Sigmoid colon (tissue), 6 donors: ENCODE measurements at regions not wholly inside any gene's neighbourhood (a gene's known extent, or its start where the extent isn't known, plus 50 kb on each side); places are given as distances from the start of the nearest gene placed in this dataset.

Source experiments
- DNase-seq: peaks from one replicate; pipeline ENCODE4 v3.0.0-alpha.2; 2019
- H3K27ac ChIP-seq, 4 donors: fragments of 200-600 bp; sonication (generic); one replicate each; pipeline ENCODE4 v1.5.1; 2016 to 2019; ENCODE audit warnings: mild to moderate bottlenecking in 1 of 4
- H3K27me3 ChIP-seq, 3 donors: fragments of 200-600 bp; sonication (generic); one replicate each; pipeline ENCODE4 v1.5.1; 2019; ENCODE audit warnings: mild to moderate bottlenecking in 1 of 3
- H3K36me3 ChIP-seq, 4 donors: fragments of 200-600 bp; sonication (generic); one replicate each; pipeline ENCODE4 v1.5.1; 2016 to 2019
- H3K4me1 ChIP-seq, 4 donors: fragments of 200-600 bp; sonication (generic); one replicate each; pipeline ENCODE4 v1.5.1; 2017 to 2019
- H3K4me3 ChIP-seq, 4 donors: fragments of 200-600 bp; sonication (generic); one replicate each; pipeline ENCODE4 v1.5.1; 2017 to 2019; ENCODE audit warnings: mild to moderate bottlenecking in 2 of 4, moderate library complexity in 1 of 4
- H3K9me3 ChIP-seq, 4 donors: fragments of 200-600 bp in 3 of 4; sonication (generic) in 3 of 4; one replicate each; pipeline versions ENCODE4 v1.5.1 to v1.6.1; 2013 to 2019
- EP300 ChIP-seq, 4 donors: sonication (generic); formaldehyde crosslinking; IDR thresholded peaks; one replicate each; pipeline ENCODE4 v1.6.1; 2017; ENCODE audit warnings: antibody characterized with exemption in 4 of 4
- POLR2A ChIP-seq, 2 donors: fragments of 450-650 bp; IDR thresholded peaks; one replicate each; pipeline ENCODE4 v1.6.1; 2016; ENCODE audit warnings: antibody characterized with exemption in 2 of 2, mild to moderate bottlenecking in 2 of 2, moderate library complexity in 2 of 2
- POLR2AphosphoS5 ChIP-seq, 4 donors: sonication (generic); formaldehyde crosslinking; IDR thresholded peaks; one replicate each; pipeline ENCODE4 v1.6.1; 2017; ENCODE audit warnings: antibody characterized with exemption in 4 of 4
- WGBS, 2 donors: extraction: QIAGEN DNeasy Blood & Tissue Kit; methylation state at CpG; one replicate each; pipeline ENCODE4 v1.1.7; 2013; 5-methylcytosine and 5-hydroxymethylcytosine counted together
- intact Hi-C: fragments of 100-400 bp; cut with DNase I; formaldehyde crosslinking; loops from one replicate; pipeline ENCODE4 v1.15.1; 2023
- TF ChIP-seq, protein P1 (sequence below), 4 experiments: fragments of 450-650 bp in 3 of 4; fragments of 200-600 bp in 1 of 4; IDR thresholded peaks; one replicate each; pipeline ENCODE4 v1.5.1; 2016 to 2019; ENCODE audit warnings: antibody characterized with exemption in 4 of 4, mild to moderate bottlenecking in 3 of 4, moderate library complexity in 2 of 4
- donor health status: healthy with polysubstance abuse.
- donor health status: healthy.

DNA sequence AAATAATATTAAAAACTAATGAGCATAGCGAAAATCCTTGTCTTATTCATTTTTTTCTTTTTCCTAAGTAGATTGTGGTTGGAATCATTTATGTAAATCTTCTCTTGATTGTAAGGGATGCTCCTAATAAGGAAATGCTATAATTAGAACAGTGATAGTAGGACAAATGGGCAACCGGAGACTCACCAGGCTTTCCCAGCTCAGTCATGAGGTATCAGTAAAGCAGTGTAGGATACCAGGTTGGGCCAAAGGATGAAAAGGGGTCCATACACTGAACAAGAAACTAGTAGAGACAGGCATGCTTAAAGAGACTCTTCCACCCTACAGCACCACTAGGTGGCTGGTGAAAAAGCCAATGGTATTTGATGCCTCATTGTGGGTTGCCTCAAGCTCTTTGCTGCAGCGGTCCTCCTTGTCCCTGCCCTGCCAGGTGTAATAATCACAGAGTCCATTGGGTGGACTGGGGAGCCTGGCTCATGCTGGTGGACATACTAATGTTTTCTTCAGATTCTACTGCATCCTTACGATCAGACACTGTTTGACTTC lies 71.4 kb upstream of the FAM98A start:
- WGBS, 2 donors, result 89 to 90% methylated on average over 4 of the region's 4 CpGs
- Histone ChIP-seq H3K27me3 (no peaks in the 10 kb centered on the region), H3K36me3 (no peaks in the 10 kb centered on the region), H3K9me3 (no peaks in the 10 kb centered on the region), H3K27ac (no peak overlapping the region), H3K4me1 (no peaks in the 10 kb centered on the region), H3K4me3 (no peak overlapping the region)
- TF ChIP-seq POLR2AphosphoS5 (IDR thresholded peaks at IDR 0.05) (no peak), EP300 (IDR thresholded peaks at IDR 0.05) (no peak), POLR2A (IDR thresholded peaks at IDR 0.05) (no peak)
- TF ChIP-seq, protein P1, sequence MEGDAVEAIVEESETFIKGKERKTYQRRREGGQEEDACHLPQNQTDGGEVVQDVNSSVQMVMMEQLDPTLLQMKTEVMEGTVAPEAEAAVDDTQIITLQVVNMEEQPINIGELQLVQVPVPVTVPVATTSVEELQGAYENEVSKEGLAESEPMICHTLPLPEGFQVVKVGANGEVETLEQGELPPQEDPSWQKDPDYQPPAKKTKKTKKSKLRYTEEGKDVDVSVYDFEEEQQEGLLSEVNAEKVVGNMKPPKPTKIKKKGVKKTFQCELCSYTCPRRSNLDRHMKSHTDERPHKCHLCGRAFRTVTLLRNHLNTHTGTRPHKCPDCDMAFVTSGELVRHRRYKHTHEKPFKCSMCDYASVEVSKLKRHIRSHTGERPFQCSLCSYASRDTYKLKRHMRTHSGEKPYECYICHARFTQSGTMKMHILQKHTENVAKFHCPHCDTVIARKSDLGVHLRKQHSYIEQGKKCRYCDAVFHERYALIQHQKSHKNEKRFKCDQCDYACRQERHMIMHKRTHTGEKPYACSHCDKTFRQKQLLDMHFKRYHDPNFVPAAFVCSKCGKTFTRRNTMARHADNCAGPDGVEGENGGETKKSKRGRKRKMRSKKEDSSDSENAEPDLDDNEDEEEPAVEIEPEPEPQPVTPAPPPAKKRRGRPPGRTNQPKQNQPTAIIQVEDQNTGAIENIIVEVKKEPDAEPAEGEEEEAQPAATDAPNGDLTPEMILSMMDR (IDR thresholded peaks at IDR 0.05), result no peak
- intact Hi-C loops, result no loop called here
- DNase-seq, result no peak

DNA sequence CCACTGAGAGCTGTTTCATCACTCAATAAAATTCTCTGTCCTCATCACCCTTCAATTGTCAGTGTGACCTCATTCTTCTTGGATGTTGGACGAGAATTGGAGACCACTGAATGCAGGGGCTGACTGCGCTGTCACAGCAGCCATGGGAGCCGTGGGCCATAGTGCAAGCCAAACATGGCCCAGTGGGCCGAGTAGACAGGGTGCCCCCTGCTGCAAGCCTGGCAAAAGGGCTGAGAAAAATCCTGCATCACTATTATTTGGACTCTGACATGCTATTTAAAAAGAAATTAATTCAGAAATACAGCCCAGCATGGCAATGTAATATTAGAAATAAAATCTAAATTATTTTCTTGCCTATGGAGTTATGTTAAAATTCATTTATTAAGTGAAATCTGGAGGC lies 67.8 kb upstream of the FAM98A start:
- Histone ChIP-seq H3K27ac (no peak overlapping the region), H3K9me3 (peaks cover 0 to 2% (median 0%) of the 10 kb centered on the region in 4 donors), H3K4me3 (no peak overlapping the region), H3K36me3 (no peaks in the 10 kb centered on the region), H3K4me1 (no peaks in the 10 kb centered on the region), H3K27me3 (no peaks in the 10 kb centered on the region)
- 64 to 82% methylated on average over 4 of the region's 4 CpGs for WGBS, 2 donors
- DNase-seq, result no peak
- intact Hi-C loops, result no loop called here
- TF ChIP-seq EP300 (IDR thresholded peaks at IDR 0.05) (no peak), POLR2AphosphoS5 (IDR thresholded peaks at IDR 0.05) (no peak), POLR2A (IDR thresholded peaks at IDR 0.05) (no peak)
- TF ChIP-seq, protein P1 (IDR thresholded peaks at IDR 0.05), result no peak

DNA sequence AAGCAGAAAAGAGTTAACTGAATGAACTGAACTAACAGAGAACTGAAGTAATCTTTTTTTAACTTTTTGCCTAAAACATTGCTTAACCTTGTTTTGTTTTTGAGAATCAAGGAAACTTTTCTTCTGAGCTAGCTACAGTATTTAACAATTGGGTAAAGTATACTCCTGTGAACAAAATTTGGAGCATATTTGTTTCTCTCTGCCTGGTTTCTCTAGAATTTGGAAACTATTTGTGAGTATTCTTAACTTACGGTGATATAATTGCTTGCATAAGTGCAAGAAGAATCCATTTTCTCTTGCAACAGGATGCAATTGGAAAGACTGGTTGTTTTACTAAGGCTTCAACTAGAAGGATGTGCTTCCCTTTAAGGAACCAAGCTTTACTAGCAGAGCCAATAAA lies 65.9 kb upstream of the FAM98A start:
- DNase-seq, result no peak
- peaks cover 0 to 2% (median 0%) of the 10 kb centered on the region in 4 donors for H3K9me3 ChIP-seq
- H3K4me1 ChIP-seq, result no peaks in the 10 kb centered on the region
- H3K36me3 ChIP-seq, result no peaks in the 10 kb centered on the region
- intact Hi-C loops, result no loop called here
- H3K4me3 ChIP-seq, result no peak overlapping the region
- H3K27ac ChIP-seq, result no peak overlapping the region
- WGBS, 2 donors, result 92 to 94% methylated on average over 1 of the region's 1 CpG
- TF ChIP-seq POLR2AphosphoS5 (IDR thresholded peaks at IDR 0.05) (no peak), POLR2A (IDR thresholded peaks at IDR 0.05) (no peak), EP300 (IDR thresholded peaks at IDR 0.05) (no peak)
- TF ChIP-seq, protein P1 (IDR thresholded peaks at IDR 0.05), result no peak
- no peaks in the 10 kb centered on the region for H3K27me3 ChIP-seq

DNA sequence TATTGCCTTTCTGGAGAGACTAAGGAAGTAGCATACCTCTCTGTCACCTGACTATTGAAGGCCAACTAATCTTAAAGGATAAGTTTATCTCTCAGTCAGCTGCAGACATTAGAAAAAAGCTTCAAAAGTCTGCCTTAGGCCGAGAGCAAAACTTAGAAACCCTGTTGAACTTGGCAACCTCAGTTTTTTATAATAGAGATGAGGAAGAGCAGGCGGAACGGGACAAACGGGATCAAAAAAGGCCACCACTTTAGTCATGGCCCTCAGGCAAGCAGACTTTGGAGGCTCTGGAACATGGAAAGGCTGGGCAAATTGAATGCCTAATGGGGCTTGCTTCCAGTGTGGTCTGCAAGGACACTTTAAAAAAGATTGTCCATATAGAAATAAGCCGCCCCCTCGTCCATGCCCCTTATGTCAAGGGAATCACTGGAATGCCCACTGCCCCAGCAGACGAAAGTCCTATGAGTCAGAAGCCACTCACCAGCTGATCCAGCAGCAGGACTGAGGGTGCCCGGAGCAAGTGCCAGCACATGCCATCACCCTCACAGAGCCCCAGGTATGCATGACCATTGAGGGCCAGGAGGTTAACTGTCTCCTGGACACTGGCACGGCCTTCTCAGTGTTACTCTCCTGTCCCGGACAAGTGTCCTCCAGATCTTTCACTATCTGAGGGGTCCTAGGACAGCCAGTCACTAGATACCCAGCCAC lies 61.5 kb upstream of the FAM98A start:
- Histone ChIP-seq H3K9me3 (peaks cover 0 to 2% (median 0%) of the 10 kb centered on the region in 4 donors), H3K4me1 (no peaks in the 10 kb centered on the region), H3K27ac (no peak overlapping the region), H3K4me3 (no peak overlapping the region), H3K27me3 (no peaks in the 10 kb centered on the region), H3K36me3 (no peaks in the 10 kb centered on the region)
- TF ChIP-seq POLR2A (IDR thresholded peaks at IDR 0.05) (no peak), EP300 (IDR thresholded peaks at IDR 0.05) (no peak), POLR2AphosphoS5 (IDR thresholded peaks at IDR 0.05) (no peak)
- TF ChIP-seq, protein P1 (IDR thresholded peaks at IDR 0.05), result no peak
- intact Hi-C loops, result no loop called here
- WGBS, 2 donors, result 82 to 89% methylated on average over 10 of the region's 10 CpGs
- DNase-seq, result no peak
